OCI-LY7 (cell line): ENCODE measurements at regions not wholly inside any gene's neighbourhood (a gene's known extent, or its start where the extent isn't known, plus 50 kb on each side); places are given as distances from the start of the nearest gene placed in this dataset.

Experiments
- BruUV-seq: library from RNA; stranded (reverse); fragments of 400-500 nt; replicated peaks from 2 replicates; lab custom pipeline; 2021; lab: Mats Ljungman, UMichigan
- CTCF ChIA-PET: fragments of 300-600 bp; sonication (Branson Sonifier 250); formaldehyde crosslinking; loops from one replicate; lab custom pipeline; 2022; ENCODE audit warnings: antibody characterized with exemption; ENCODE audit not compliant: unreplicated experiment; lab: Charles Lee
- POLR2A ChIA-PET: fragments of 300-600 bp; sonication (Branson Sonifier 250); formaldehyde crosslinking; loops from one replicate; lab custom pipeline; 2022; ENCODE audit warnings: antibody characterized with exemption; lab: Charles Lee
- DNase-seq: peaks from one replicate; pipeline ENCODE4 v3.0.0-alpha.2; 2015; ENCODE audit warnings: low spot score
- H2AFZ ChIP-seq: fragments of 200-600 bp; sonication (generic), shearing (Covaris generic); 2 replicates; pipeline ENCODE4 v1.6.1; 2014; ENCODE audit warnings: mild to moderate bottlenecking, antibody characterized with exemption, low read length, moderate library complexity
- H3K27ac ChIP-seq: fragments of 200-600 bp; sonication (generic); 2 replicates; pipeline ENCODE4 v1.5.1; 2014; ENCODE audit warnings: mixed run types, low read depth, mild to moderate bottlenecking, moderate library complexity, low read length, inconsistent platforms; ENCODE audit not compliant: poor library complexity, severe bottlenecking
- H3K36me3 ChIP-seq: fragments of 200-600 bp; sonication (generic); 2 replicates; pipeline ENCODE4 v1.6.1; 2014; ENCODE audit warnings: mild to moderate bottlenecking, antibody characterized with exemption, low read length, moderate library complexity, mixed read lengths; ENCODE audit not compliant: insufficient read depth
- H3K4me1 ChIP-seq: fragments of 200-600 bp; sonication (generic); 2 replicates; pipeline ENCODE4 v1.5.1; 2014; ENCODE audit warnings: mild to moderate bottlenecking, low read length; ENCODE audit not compliant: insufficient read depth, poor library complexity, severe bottlenecking
- H3K4me2 ChIP-seq: fragments of 200-600 bp; sonication (generic); 2 replicates; pipeline ENCODE4 v1.6.1; 2014; ENCODE audit warnings: mild to moderate bottlenecking, low read length
- H3K4me3 ChIP-seq: fragments of 200-600 bp; sonication (generic); 2 replicates; pipeline ENCODE4 v1.5.1; 2014; ENCODE audit warnings: mild to moderate bottlenecking, low read depth, low read length; ENCODE audit not compliant: poor library complexity, severe bottlenecking
- H3K79me2 ChIP-seq: fragments of 200-600 bp; sonication (generic); 2 replicates; pipeline ENCODE4 v1.6.1; 2016; ENCODE audit warnings: low read depth, mild to moderate bottlenecking, low read length, moderate library complexity, mixed read lengths; ENCODE audit not compliant: insufficient read depth
- H3K9me2 ChIP-seq: fragments of 200-600 bp; sonication (generic); 2 replicates; pipeline ENCODE4 v1.6.1; 2016; ENCODE audit warnings: mild to moderate bottlenecking, low read length, mixed read lengths; ENCODE audit not compliant: insufficient read depth
- H3K9me3 ChIP-seq: fragments of 200-600 bp; sonication (generic); 2 replicates; pipeline ENCODE4 v1.6.1; 2014; ENCODE audit warnings: mild to moderate bottlenecking, mixed run types, low read length, mixed read lengths
- H4K20me1 ChIP-seq: fragments of 200-600 bp; sonication (generic); 2 replicates; pipeline ENCODE4 v1.6.1; 2014; ENCODE audit warnings: mild to moderate bottlenecking, antibody characterized with exemption, low read length, moderate library complexity, mixed read lengths; ENCODE audit not compliant: insufficient read depth
- CTCF ChIP-seq: fragments of 200-600 bp; sonication (generic); conservative IDR thresholded peaks from 2 replicates; pipeline ENCODE4 v1.5.1; 2014; ENCODE audit warnings: mild to moderate bottlenecking, antibody characterized with exemption, low read length, moderate library complexity, mixed read lengths
- EZH2phosphoT487 ChIP-seq: fragments of 200-600 bp; sonication (generic); IDR thresholded peaks from 2 replicates; pipeline ENCODE4 v1.6.1; 2018; ENCODE audit warnings: low read depth, borderline replicate concordance, mild to moderate bottlenecking, mixed run types, antibody characterized with exemption, low read length, moderate library complexity, mixed read lengths
- intact Hi-C: fragments of 100-400 bp; cut with micrococcal nuclease; formaldehyde crosslinking; loops from one replicate; pipeline ENCODE4 v1.10.0; 2022; ENCODE audit not compliant: unreplicated experiment

DNA sequence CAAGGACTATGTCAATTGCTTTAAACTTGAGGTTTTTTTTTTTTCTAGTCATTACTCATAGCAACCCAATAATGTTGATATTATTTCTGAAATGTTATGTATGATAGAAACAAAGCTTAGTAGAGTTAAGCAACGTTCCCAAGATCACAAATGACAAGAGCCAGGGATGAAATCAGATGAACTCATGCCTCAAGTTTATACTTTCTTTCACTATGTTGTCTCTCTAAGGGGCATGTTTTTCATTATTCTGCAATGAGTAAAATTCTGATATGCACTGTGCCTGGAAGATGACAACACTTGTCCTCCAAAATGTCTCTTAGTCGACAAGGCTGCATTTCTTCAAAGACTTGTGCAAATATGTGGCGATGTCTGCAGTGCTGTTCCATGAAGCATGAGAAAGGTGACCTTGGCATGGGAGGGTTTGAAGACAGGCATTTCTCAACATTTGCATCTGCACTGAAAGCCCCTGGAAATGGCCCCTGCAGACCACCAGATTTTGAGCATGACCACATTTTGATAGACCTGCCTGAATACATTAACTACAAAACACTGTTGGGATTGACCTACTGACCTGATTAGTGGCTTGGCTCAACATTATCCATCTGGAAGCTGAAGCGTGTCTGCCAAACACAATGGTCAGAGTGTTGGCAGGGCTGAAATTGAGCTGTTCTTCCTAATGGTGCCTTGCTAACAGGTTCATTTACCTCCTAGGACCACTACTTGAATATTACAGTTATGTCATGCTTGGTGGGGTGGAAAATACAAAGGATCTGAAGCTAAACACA lies 1027.5 kb downstream of the CDH11 start:
- Histone ChIP-seq H3K36me3 (no peaks in the 10 kb centered on the region; the same call in 1 of the 2 replicates), H4K20me1 (no peaks in the 10 kb centered on the region), H3K4me2 (no peak overlapping the region), H3K9me2 (no peaks in the 10 kb centered on the region), H3K27ac (no peak overlapping the region), H3K4me1 (peaks cover 10% of the 10 kb centered on the region), H3K79me2 (no peaks in the 10 kb centered on the region), H2AFZ (peak overlapping the region; percentile 1; the same call in 1 of the 2 replicates), H3K4me3 (no peak overlapping the region), H3K9me3 (peaks cover 15% of the 10 kb centered on the region; the same call in 1 of the 2 replicates)
- TF ChIP-seq EZH2phosphoT487 (no peak), CTCF (no peak)
- ChIA-PET POLR2A (interaction anchor here (0.5 to 1.1 kb wide), 4 partner anchors 18 to 297 kb away, joined by 3 to 4 read pairs (median 3); no protein-coding TSS in a partner anchor), CTCF (no interaction called here)
- no TSS peak for BruUV-seq
- DNase-seq, result no peak
- intact Hi-C loops, result no loop called here

DNA sequence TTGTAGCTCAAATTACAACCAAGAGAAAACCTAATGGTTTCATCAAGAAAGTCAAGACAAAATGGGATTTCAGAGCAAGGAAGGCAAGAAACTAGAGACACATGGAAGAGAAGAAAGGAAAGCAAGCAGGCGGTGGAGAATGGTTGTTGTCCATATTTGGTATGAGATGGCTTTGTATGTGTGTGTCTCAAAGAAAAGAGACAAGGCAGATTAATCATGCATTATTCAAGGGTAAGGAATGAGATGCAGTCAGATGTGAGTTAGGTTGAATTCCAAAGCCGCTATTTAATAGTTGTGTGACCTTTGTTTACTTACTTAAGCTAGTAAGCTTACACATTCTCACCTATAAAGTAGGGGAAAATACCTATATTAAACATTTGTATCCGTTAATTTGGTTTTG lies 1029.6 kb downstream of the CDH11 start:
- no peak for TF ChIP-seq CTCF
- no peak for TF ChIP-seq EZH2phosphoT487
- intact Hi-C loops, result no loop called here
- H3K4me2 ChIP-seq, result no peak overlapping the region
- peaks cover 17% of the 10 kb centered on the region for H3K4me1 ChIP-seq
- H2AFZ ChIP-seq, result peak overlapping the region; percentile 15; the same call in 1 of the 2 replicates
- no peaks in the 10 kb centered on the region; the same call in 1 of the 2 replicates for H3K36me3 ChIP-seq
- H3K4me3 ChIP-seq, result no peak overlapping the region
- no peaks in the 10 kb centered on the region for H3K79me2 ChIP-seq
- H3K27ac ChIP-seq, result no peak overlapping the region
- no peaks in the 10 kb centered on the region for H4K20me1 ChIP-seq
- no peak for DNase-seq
- BruUV-seq, result no TSS peak
- peaks cover 15% of the 10 kb centered on the region; the same call in 1 of the 2 replicates for H3K9me3 ChIP-seq
- CTCF ChIA-PET, result no interaction called here
- POLR2A ChIA-PET, result interaction anchor here (1.0 kb wide), 2 partner anchors 13 to 233 kb away, joined by 3 to 4 read pairs; no protein-coding TSS in a partner anchor
- H3K9me2 ChIP-seq, result no peaks in the 10 kb centered on the region
